Small intestine (tissue), 7 donors: ENCODE measurements at regions not wholly inside any gene's neighbourhood (a gene's known extent, or its start where the extent isn't known, plus 50 kb on each side); places are given as distances from the start of the nearest gene placed in this dataset.
A peak's percentile ranks its signal among the peaks of the same experiment; 100 is the strongest.
"Not testable (repeated sequence)": the region's sequence is repeated elsewhere in the genome, so short reads cannot be mapped to it uniquely, and the experiment has no call there.

Source experiments
- DNase-seq, 2 donors: peaks; one replicate each; pipeline versions ENCODE4 v3.0.0 to v3.0.0-alpha.2; 2013
- FAIRE-seq: peaks from 2 replicates; lab custom pipeline; 2012; peaks lifted over from hg19 to GRCh38; lab: Jason Lieb, UNC
- H3K27ac ChIP-seq, 3 donors: one replicate each; pipeline ENCODE4 v1.5.1; 2013; ENCODE audit warnings: low read length in 2 of 3, mild to moderate bottlenecking in 2 of 3, control low read depth in 1 of 3, inconsistent platforms in 1 of 3, low read depth in 1 of 3, moderate library complexity in 1 of 3
- H3K27me3 ChIP-seq, 3 donors: one replicate each; pipeline ENCODE4 v1.6.1; 2013; ENCODE audit warnings: low read length in 3 of 3, inconsistent platforms in 1 of 3; ENCODE audit not compliant: control insufficient read depth in 3 of 3, insufficient read depth in 3 of 3
- H3K36me3 ChIP-seq, 3 donors: one replicate each; pipeline ENCODE4 v1.6.1; 2013; ENCODE audit warnings: low read length in 3 of 3, inconsistent platforms in 1 of 3, low read depth in 1 of 3, mild to moderate bottlenecking in 1 of 3, moderate library complexity in 1 of 3; ENCODE audit not compliant: control insufficient read depth in 3 of 3, insufficient read depth in 2 of 3
- H3K4me1 ChIP-seq, 3 donors: one replicate each; pipeline ENCODE4 v1.6.1; 2013; ENCODE audit warnings: low read length in 2 of 3, inconsistent platforms in 1 of 3, low read depth in 1 of 3, mild to moderate bottlenecking in 1 of 3, moderate library complexity in 1 of 3; ENCODE audit not compliant: control insufficient read depth in 3 of 3, insufficient read depth in 2 of 3
- H3K4me3 ChIP-seq, 3 donors: one replicate each; pipeline ENCODE4 v1.5.1; 2013; ENCODE audit warnings: low read length in 3 of 3, control low read depth in 1 of 3, inconsistent platforms in 1 of 3, low read depth in 1 of 3, mild to moderate bottlenecking in 1 of 3, moderate library complexity in 1 of 3
- H3K9me3 ChIP-seq, 2 donors: one replicate each; pipeline ENCODE4 v1.6.1; 2013; ENCODE audit warnings: low read depth in 1 of 2, low read length in 1 of 2; ENCODE audit not compliant: control insufficient read depth in 2 of 2, insufficient read depth in 1 of 2
- WGBS, 3 donors: extraction: QIAGEN DNeasy Blood & Tissue Kit; methylation state at CpG; one replicate each; pipeline ENCODE4 v1.1.7; 2013; 5-methylcytosine and 5-hydroxymethylcytosine counted together
- donor health status: healthy with polysubstance abuse.
- donor health status: control.
- donor health status: control.
- donor health status: Bipolar disorder and iron deficiency.
- donor health status: healthy.

- Histone ChIP-seq H3K27ac (no peak overlapping the region), H3K9me3 (no peaks in the 10 kb centered on the region), H3K27me3 (peaks cover 0 to 5% (median 2%) of the 10 kb centered on the region in 3 donors), H3K4me1 (no peaks in the 10 kb centered on the region), H3K36me3 (no peaks in the 10 kb centered on the region), H3K4me3 (no peak overlapping the region)
- WGBS, 3 donors = 37 to 44% (median 42%) methylated on average over 5 of the region's 5 CpGs
- no peak for DNase-seq
- FAIRE-seq = no peak
These were observed 109.4 kb upstream of the BNIP2 start for GRCh38 chr15:59798605-59798917.

GRCh38 chr15:59797756-59798604 is 108.9 kb upstream of the BNIP2 start:
- no peaks in the 10 kb centered on the region for H3K4me1 ChIP-seq
- no peaks in the 10 kb centered on the region for H3K9me3 ChIP-seq
- no peak overlapping the region for H3K4me3 ChIP-seq
- FAIRE-seq (no peak), DNase-seq (no peak)
- H3K27ac ChIP-seq = no peak overlapping the region
- H3K27me3 ChIP-seq = peaks cover 0 to 5% (median 2%) of the 10 kb centered on the region in 3 donors
- no peaks in the 10 kb centered on the region for H3K36me3 ChIP-seq
- WGBS, 3 donors = 64 to 74% (median 68%) methylated on average over 3 of the region's 3 CpGs

- FAIRE-seq = no peak
- Histone ChIP-seq H3K9me3 (no peaks in the 10 kb centered on the region), H3K4me3 (no peak overlapping the region), H3K27ac (no peak overlapping the region), H3K4me1 (no peaks in the 10 kb centered on the region), H3K36me3 (no peaks in the 10 kb centered on the region), H3K27me3 (peaks cover 0 to 8% (median 3%) of the 10 kb centered on the region in 3 donors)
- 29 to 40% (median 34%) methylated on average over 7 of the region's 7 CpGs for WGBS, 3 donors
- no peak for DNase-seq
These were observed 105.2 kb upstream of the BNIP2 start for GRCh38 chr15:59794229-59794886.

- H3K9me3 ChIP-seq = no peaks in the 10 kb centered on the region
- no peaks in the 10 kb centered on the region for H3K36me3 ChIP-seq
- no peak overlapping the region for H3K4me3 ChIP-seq
- WGBS, 3 donors = 26 to 71% (median 40%) methylated on average over 11 to 13 of the region's 13 CpGs
- H3K4me1 ChIP-seq = no peaks in the 10 kb centered on the region
- no peak overlapping the region for H3K27ac ChIP-seq
- FAIRE-seq (no peak), DNase-seq (peak in 1 of 2 donors; percentile 20)
- H3K27me3 ChIP-seq = peaks cover 0 to 8% (median 3%) of the 10 kb centered on the region in 3 donors
These were observed 103.2 kb upstream of the BNIP2 start for GRCh38 chr15:59792359-59792758.

GRCh38 chr15:59791755-59792154 is 102.6 kb upstream of the BNIP2 start:
- Histone ChIP-seq H3K9me3 (no peaks in the 10 kb centered on the region), H3K4me3 (no peak overlapping the region), H3K4me1 (no peaks in the 10 kb centered on the region), H3K27me3 (peaks cover 0 to 8% (median 3%) of the 10 kb centered on the region in 3 donors), H3K27ac (no peak overlapping the region), H3K36me3 (no peaks in the 10 kb centered on the region)
- no peak for DNase-seq
- WGBS, 3 donors = 58 to 78% (median 73%) methylated on average over 3 of the region's 3 CpGs
- FAIRE-seq = no peak

GRCh38 chr15:59791079-59791478 is 102.0 kb upstream of the BNIP2 start:
- Histone ChIP-seq H3K27ac (no peak overlapping the region), H3K27me3 (peaks cover 0 to 8% (median 3%) of the 10 kb centered on the region in 3 donors), H3K9me3 (no peaks in the 10 kb centered on the region), H3K36me3 (no peaks in the 10 kb centered on the region), H3K4me1 (no peaks in the 10 kb centered on the region), H3K4me3 (no peak overlapping the region)
- no peak for DNase-seq
- 72 to 74% (median 74%) methylated on average over 5 of the region's 5 CpGs for WGBS, 3 donors
- FAIRE-seq = no peak

- FAIRE-seq, H3K9me3 ChIP-seq, H3K27me3 ChIP-seq, H3K4me1 ChIP-seq, H3K36me3 ChIP-seq, H3K4me3 ChIP-seq, DNase-seq, H3K27ac ChIP-seq: not testable (repeated sequence)
- 93 to 100% (median 95%) methylated on average over 3 of the region's 3 CpGs for WGBS, 3 donors
These were observed 97.3 kb upstream of the BNIP2 start for GRCh38 chr15:59786466-59786865.

GRCh38 chr15:59785981-59786380 is 96.9 kb upstream of the BNIP2 start:
- not testable (repeated sequence) for H3K36me3 ChIP-seq, H3K27me3 ChIP-seq, DNase-seq, FAIRE-seq, H3K9me3 ChIP-seq, H3K4me1 ChIP-seq, H3K4me3 ChIP-seq, H3K27ac ChIP-seq
- 80 to 94% (median 89%) methylated on average over 1 of the region's 1 CpG for WGBS, 3 donors
